Ishikawa (cell line): ENCODE measurements at regions not wholly inside any gene's neighbourhood (a gene's known extent, or its start where the extent isn't known, plus 50 kb on each side); places are given as distances from the start of the nearest gene placed in this dataset.

Experiments used
- CEBPB ChIP-seq: IDR thresholded peaks from 2 replicates; pipeline ENCODE4 v1.6.1; 2012
- CREB1 ChIP-seq: IDR thresholded peaks from 2 replicates; pipeline ENCODE4 v1.6.1; 2012; ENCODE audit warnings: low read depth
- EGR1 ChIP-seq: IDR thresholded peaks from 2 replicates; pipeline ENCODE4 v1.6.1; 2012
- EP300 ChIP-seq: IDR thresholded peaks from 2 replicates; pipeline ENCODE4 v1.6.1; 2012; ENCODE audit warnings: borderline replicate concordance
- FOXM1 ChIP-seq: IDR thresholded peaks from 2 replicates; pipeline ENCODE4 v1.6.1; 2012; ENCODE audit warnings: low read depth, borderline replicate concordance
- NFIC ChIP-seq: IDR thresholded peaks from 2 replicates; pipeline ENCODE4 v1.6.1; 2012
- RAD21 ChIP-seq: IDR thresholded peaks from 2 replicates; pipeline ENCODE4 v1.6.1; 2012; ENCODE audit warnings: low read depth
- TAF1 ChIP-seq: IDR thresholded peaks from 2 replicates; pipeline ENCODE4 v1.6.1; 2012; ENCODE audit warnings: low read depth, mild to moderate bottlenecking
- TCF12 ChIP-seq: IDR thresholded peaks from 2 replicates; pipeline ENCODE4 v1.6.1; 2012; ENCODE audit warnings: low read depth
- TEAD4 ChIP-seq: IDR thresholded peaks from 2 replicates; pipeline ENCODE4 v1.6.1; 2012
- YY1 ChIP-seq: IDR thresholded peaks from 2 replicates; pipeline ENCODE4 v1.6.1; 2012; ENCODE audit warnings: low read depth
- ZBTB7A ChIP-seq: IDR thresholded peaks from 2 replicates; pipeline ENCODE4 v1.6.1; 2012; ENCODE audit warnings: low read depth
- TF ChIP-seq, protein P1 (sequence below): IDR thresholded peaks from 2 replicates; pipeline ENCODE4 v1.6.1; 2012
- TF ChIP-seq, protein P2 (sequence below): IDR thresholded peaks from 2 replicates; pipeline ENCODE4 v1.6.1; 2012; ENCODE audit warnings: low read depth, mild to moderate bottlenecking
- TF ChIP-seq, protein P3 (sequence below): IDR thresholded peaks from 2 replicates; pipeline ENCODE4 v1.6.1; 2012

DNA sequence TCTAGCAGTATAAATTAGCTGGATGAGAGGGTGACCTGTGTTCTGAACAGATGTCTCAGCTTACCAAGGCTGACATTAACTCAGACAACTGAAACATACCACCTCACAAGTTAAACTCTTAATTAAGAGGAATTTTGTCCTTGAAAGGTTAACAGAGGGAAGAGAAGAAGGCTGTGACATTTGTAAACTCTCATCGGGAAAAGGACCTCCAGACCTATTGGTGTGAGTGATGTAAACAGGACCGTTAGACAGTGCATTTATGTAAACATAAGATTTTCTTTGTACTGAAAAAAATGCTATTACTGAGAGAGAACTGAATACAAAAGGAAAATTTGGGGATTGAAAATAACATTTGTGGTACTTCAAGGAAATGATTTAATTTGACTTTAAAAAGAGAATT is 308.4 kb upstream of the DIAPH2 start:
- TF ChIP-seq, protein P1, sequence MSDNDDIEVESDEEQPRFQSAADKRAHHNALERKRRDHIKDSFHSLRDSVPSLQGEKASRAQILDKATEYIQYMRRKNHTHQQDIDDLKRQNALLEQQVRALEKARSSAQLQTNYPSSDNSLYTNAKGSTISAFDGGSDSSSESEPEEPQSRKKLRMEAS = no peak

DNA sequence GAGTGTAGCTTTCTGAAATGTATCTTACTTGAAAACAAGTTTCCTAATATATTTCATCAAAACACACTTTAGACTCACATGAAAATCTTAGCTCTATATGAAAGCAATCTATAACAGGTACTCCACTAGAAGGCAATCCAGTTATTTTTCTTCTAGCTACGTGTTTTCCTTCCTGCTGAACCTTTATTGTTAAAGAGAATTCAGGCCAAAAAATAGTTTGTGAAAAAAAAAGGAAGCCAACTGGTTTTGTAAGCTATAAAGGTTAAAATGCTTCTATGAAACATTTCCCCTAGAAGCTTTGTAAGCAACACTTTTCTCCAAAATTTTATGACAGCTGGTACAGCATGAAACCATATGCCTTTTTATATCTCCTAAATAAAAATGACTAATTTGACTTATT is 304.7 kb upstream of the DIAPH2 start:
- no peak for TF ChIP-seq ZBTB7A
- TF ChIP-seq NFIC = no peak
- TF ChIP-seq RAD21 = no peak
- TF ChIP-seq, protein P1 = no peak
- TF ChIP-seq CREB1 = no peak
- no peak for TF ChIP-seq YY1

DNA sequence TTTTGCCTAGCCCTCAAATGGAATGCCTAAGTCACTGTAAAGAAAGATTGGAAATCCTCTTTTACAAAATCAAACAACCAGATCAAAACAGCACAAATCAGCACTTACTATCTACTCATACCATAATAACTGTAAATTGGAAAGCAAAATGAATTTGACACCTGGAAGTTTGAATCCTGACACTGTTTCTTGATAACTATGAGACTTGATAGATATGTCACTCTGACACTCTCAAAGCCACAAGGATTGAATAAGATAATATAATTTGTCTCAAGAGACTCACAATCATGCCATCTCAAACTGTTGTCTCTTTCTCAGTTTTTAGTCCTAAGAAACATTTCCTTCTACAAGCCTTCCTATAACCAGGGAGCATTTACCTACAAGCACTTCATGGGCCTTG is 302.6 kb upstream of the DIAPH2 start:
- TF ChIP-seq RAD21 = no peak
- TF ChIP-seq TCF12 = no peak
- TF ChIP-seq CEBPB = no peak
- TF ChIP-seq CREB1 = no peak
- TF ChIP-seq, protein P1 = no peak
- no peak for TF ChIP-seq NFIC
- no peak for TF ChIP-seq EGR1
- no peak for TF ChIP-seq FOXM1
- no peak for TF ChIP-seq ZBTB7A
- TF ChIP-seq, protein P2, sequence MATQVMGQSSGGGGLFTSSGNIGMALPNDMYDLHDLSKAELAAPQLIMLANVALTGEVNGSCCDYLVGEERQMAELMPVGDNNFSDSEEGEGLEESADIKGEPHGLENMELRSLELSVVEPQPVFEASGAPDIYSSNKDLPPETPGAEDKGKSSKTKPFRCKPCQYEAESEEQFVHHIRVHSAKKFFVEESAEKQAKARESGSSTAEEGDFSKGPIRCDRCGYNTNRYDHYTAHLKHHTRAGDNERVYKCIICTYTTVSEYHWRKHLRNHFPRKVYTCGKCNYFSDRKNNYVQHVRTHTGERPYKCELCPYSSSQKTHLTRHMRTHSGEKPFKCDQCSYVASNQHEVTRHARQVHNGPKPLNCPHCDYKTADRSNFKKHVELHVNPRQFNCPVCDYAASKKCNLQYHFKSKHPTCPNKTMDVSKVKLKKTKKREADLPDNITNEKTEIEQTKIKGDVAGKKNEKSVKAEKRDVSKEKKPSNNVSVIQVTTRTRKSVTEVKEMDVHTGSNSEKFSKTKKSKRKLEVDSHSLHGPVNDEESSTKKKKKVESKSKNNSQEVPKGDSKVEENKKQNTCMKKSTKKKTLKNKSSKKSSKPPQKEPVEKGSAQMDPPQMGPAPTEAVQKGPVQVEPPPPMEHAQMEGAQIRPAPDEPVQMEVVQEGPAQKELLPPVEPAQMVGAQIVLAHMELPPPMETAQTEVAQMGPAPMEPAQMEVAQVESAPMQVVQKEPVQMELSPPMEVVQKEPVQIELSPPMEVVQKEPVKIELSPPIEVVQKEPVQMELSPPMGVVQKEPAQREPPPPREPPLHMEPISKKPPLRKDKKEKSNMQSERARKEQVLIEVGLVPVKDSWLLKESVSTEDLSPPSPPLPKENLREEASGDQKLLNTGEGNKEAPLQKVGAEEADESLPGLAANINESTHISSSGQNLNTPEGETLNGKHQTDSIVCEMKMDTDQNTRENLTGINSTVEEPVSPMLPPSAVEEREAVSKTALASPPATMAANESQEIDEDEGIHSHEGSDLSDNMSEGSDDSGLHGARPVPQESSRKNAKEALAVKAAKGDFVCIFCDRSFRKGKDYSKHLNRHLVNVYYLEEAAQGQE = no peak

DNA sequence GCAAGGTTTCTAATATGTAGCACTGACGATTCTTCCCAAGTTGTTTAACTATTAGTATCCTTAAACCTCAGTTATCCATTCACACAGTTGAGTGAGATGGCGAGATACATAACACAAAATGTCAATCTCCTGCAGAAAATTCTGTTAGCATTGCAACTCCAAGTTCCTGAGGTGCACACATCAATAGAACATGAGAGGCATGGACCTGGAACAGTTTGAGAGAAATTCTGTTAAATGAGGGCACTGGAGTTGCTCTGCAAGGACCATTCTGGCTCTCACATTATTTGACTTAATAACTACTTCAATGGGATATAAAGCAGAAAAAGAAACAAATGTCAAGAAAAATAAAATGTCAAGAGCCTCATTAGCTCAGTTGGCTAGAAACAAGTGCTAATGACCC is 301.2 kb upstream of the DIAPH2 start:
- no peak for TF ChIP-seq TCF12
- no peak for TF ChIP-seq FOXM1
- TF ChIP-seq, protein P3, sequence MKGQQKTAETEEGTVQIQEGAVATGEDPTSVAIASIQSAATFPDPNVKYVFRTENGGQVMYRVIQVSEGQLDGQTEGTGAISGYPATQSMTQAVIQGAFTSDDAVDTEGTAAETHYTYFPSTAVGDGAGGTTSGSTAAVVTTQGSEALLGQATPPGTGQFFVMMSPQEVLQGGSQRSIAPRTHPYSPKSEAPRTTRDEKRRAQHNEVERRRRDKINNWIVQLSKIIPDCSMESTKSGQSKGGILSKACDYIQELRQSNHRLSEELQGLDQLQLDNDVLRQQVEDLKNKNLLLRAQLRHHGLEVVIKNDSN = no peak
- no peak for TF ChIP-seq CREB1
- no peak for TF ChIP-seq RAD21
- no peak for TF ChIP-seq NFIC
- TF ChIP-seq EGR1 = no peak
- no peak for TF ChIP-seq TEAD4
- no peak for TF ChIP-seq YY1
- TF ChIP-seq, protein P2 = no peak
- no peak for TF ChIP-seq CEBPB
- TF ChIP-seq, protein P1 = no peak
- no peak for TF ChIP-seq TAF1
- no peak for TF ChIP-seq ZBTB7A
- no peak for TF ChIP-seq EP300

DNA sequence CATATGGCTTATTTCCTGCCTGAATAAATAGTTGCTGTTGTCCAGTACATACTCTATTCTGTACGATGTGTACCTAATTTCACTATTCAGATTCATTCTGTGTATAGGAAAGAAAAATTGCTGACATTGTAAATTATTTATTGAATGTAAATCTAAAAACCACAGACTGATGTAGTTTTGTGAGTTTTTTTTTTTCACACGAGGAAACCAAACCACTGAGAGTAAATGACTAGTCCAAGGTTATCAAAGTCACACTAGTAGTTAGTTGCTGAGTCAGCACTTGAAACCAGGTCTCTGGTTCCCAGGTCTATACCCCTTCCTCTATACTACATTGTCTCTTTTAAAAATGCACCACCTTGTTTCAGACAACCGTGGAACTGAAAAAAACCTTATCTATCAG is 298.3 kb upstream of the DIAPH2 start:
- no peak for TF ChIP-seq RAD21
- no peak for TF ChIP-seq TAF1
- TF ChIP-seq, protein P1 = no peak
- TF ChIP-seq TCF12 = no peak
- no peak for TF ChIP-seq CREB1
- TF ChIP-seq NFIC = no peak
- TF ChIP-seq, protein P3 = no peak
- TF ChIP-seq EP300 = no peak
- no peak for TF ChIP-seq EGR1
- no peak for TF ChIP-seq CEBPB
- no peak for TF ChIP-seq YY1
- no peak for TF ChIP-seq FOXM1
- TF ChIP-seq, protein P2 = no peak
